Erythroblast (primary cell): ENCODE measurements at regions not wholly inside any gene's neighbourhood (a gene's known extent, or its start where the extent isn't known, plus 50 kb on each side); places are given as distances from the start of the nearest gene placed in this dataset.

ENCODE experiments used
- GATA1 ChIP-seq: IDR thresholded peaks from 2 replicates; pipeline ENCODE4 v1.6.1; 2011; ENCODE audit warnings: low read depth, mild to moderate bottlenecking, control low read depth, low read length, moderate library complexity
- POLR2A ChIP-seq: IDR thresholded peaks from 2 replicates; pipeline ENCODE4 v1.6.1; 2011; ENCODE audit warnings: mild to moderate bottlenecking, low read length

GRCh38 chr14:100668352-100668751 is 58.3 kb upstream of the DLK1 start:
- TF ChIP-seq POLR2A = no peak
- no peak for TF ChIP-seq GATA1
